Mesenchymal stem cell (in vitro differentiated cells and primary cell): ENCODE measurements at regions not wholly inside any gene's neighbourhood (a gene's known extent, or its start where the extent isn't known, plus 50 kb on each side); places are given as distances from the start of the nearest gene placed in this dataset.

ENCODE experiments used
- DNase-seq: peaks from one replicate; pipeline ENCODE4 v3.0.0-alpha.2; 2013
- H2AFZ ChIP-seq: one replicate; pipeline ENCODE4 v1.6.1; 2013; ENCODE audit warnings: low read depth, mild to moderate bottlenecking, control low read depth, inconsistent platforms, low read length, moderate library complexity
- H2AK5ac ChIP-seq: 2 replicates; pipeline ENCODE4 v1.6.1; 2013; ENCODE audit warnings: low read length, moderate library complexity, mild to moderate bottlenecking, inconsistent platforms; ENCODE audit not compliant: severe bottlenecking
- H2BK120ac ChIP-seq: one replicate; pipeline ENCODE4 v1.6.1; 2013; ENCODE audit warnings: low read depth, mild to moderate bottlenecking, inconsistent platforms, low read length, moderate library complexity
- H2BK12ac ChIP-seq, 2 experiments: one replicate each; pipeline ENCODE4 v1.6.1; 2013; ENCODE audit warnings: inconsistent platforms in 2 of 2, low read length in 2 of 2, mild to moderate bottlenecking in 2 of 2, moderate library complexity in 2 of 2, control low read depth in 1 of 2
- H2BK15ac ChIP-seq: one replicate; pipeline ENCODE4 v1.6.1; 2013; ENCODE audit warnings: mild to moderate bottlenecking, low read depth, inconsistent platforms; ENCODE audit not compliant: poor library complexity, severe bottlenecking
- H2BK5ac ChIP-seq: 2 replicates; pipeline ENCODE4 v1.6.1; 2013; ENCODE audit warnings: low read depth, mild to moderate bottlenecking, low read length, control low read depth, inconsistent platforms; ENCODE audit not compliant: poor library complexity, severe bottlenecking
- H3K14ac ChIP-seq, 2 experiments: one replicate each; pipeline ENCODE4 v1.6.1; 2013; ENCODE audit warnings: inconsistent platforms in 2 of 2, low read length in 2 of 2, control low read depth in 1 of 2, mild to moderate bottlenecking in 1 of 2, moderate library complexity in 1 of 2
- H3K18ac ChIP-seq, 2 experiments: one replicate each; pipeline ENCODE4 v1.6.1; 2013; ENCODE audit warnings: inconsistent platforms in 2 of 2, low read length in 2 of 2, control low read depth in 1 of 2, low read depth in 1 of 2, mild to moderate bottlenecking in 1 of 2
- H3K23ac ChIP-seq, 2 experiments: one replicate each; pipeline ENCODE4 v1.6.1; 2013; ENCODE audit warnings: inconsistent platforms in 2 of 2, low read length in 2 of 2, mild to moderate bottlenecking in 2 of 2, moderate library complexity in 2 of 2, control low read depth in 1 of 2
- H3K27ac ChIP-seq: 2 replicates; pipeline ENCODE4 v1.5.1; 2013; ENCODE audit warnings: mild to moderate bottlenecking, moderate library complexity, low read length, control low read depth, inconsistent platforms; ENCODE audit not compliant: poor library complexity, severe bottlenecking
- H3K27me3 ChIP-seq, 2 experiments: 2 replicates each; pipeline versions ENCODE4 v1.6.1 to v1.7.0; 2013; ENCODE audit warnings: low read length in 2 of 2, mild to moderate bottlenecking in 2 of 2, moderate library complexity in 2 of 2, control low read depth in 1 of 2, inconsistent platforms in 1 of 2; ENCODE audit not compliant: control insufficient read depth in 1 of 2, insufficient read depth in 1 of 2
- H3K36me3 ChIP-seq, 2 experiments: 2 replicates each; pipeline versions ENCODE4 v1.6.1 to v1.7.0; 2013; ENCODE audit warnings: low read length in 2 of 2, control low read depth in 1 of 2, inconsistent platforms in 1 of 2, low read depth in 1 of 2, mild to moderate bottlenecking in 1 of 2; ENCODE audit not compliant: insufficient read depth in 2 of 2, control insufficient read depth in 1 of 2
- H3K4ac ChIP-seq, 2 experiments: one replicate each; pipeline ENCODE4 v1.6.1; 2013; ENCODE audit warnings: inconsistent platforms in 2 of 2, low read length in 2 of 2, mild to moderate bottlenecking in 2 of 2, moderate library complexity in 2 of 2, control low read depth in 1 of 2, low read depth in 1 of 2
- H3K4me1 ChIP-seq: 2 replicates; pipeline ENCODE4 v1.6.1; 2013; ENCODE audit warnings: low read depth, low read length, control low read depth; ENCODE audit not compliant: control insufficient read depth, insufficient read depth
- H3K4me2 ChIP-seq: 2 replicates; pipeline ENCODE4 v1.6.1; 2013; ENCODE audit warnings: low read length, mild to moderate bottlenecking, inconsistent platforms; ENCODE audit not compliant: poor library complexity, severe bottlenecking
- H3K4me3 ChIP-seq, 2 experiments: 2 replicates each; pipeline versions ENCODE4 v1.5.1 to v1.7.0; 2013; ENCODE audit warnings: low read length in 2 of 2, mild to moderate bottlenecking in 2 of 2, control low read depth in 1 of 2, low read depth in 1 of 2; ENCODE audit not compliant: insufficient read depth in 1 of 2
- H3K79me1 ChIP-seq: replicated peaks from 2 replicates; pipeline ENCODE4 v1.6.1; 2013; ENCODE audit warnings: mild to moderate bottlenecking, control low read depth, low read length, inconsistent platforms; ENCODE audit not compliant: poor library complexity, severe bottlenecking
- H3K9ac ChIP-seq: 2 replicates; pipeline ENCODE4 v1.7.0; 2013; ENCODE audit warnings: mild to moderate bottlenecking, low read length, moderate library complexity
- H3K9me3 ChIP-seq: 2 replicates; pipeline ENCODE4 v1.7.0; 2013; ENCODE audit warnings: mild to moderate bottlenecking, low read length; ENCODE audit not compliant: control insufficient read depth
- H4K8ac ChIP-seq: one replicate; pipeline ENCODE4 v1.6.1; 2013; ENCODE audit warnings: inconsistent platforms, mild to moderate bottlenecking, low read length, moderate library complexity
- H4K91ac ChIP-seq: one replicate; pipeline ENCODE4 v1.6.1; 2013; ENCODE audit warnings: mild to moderate bottlenecking, low read length, inconsistent platforms
- WGBS: methylation state at CpG from one replicate; pipeline ENCODE4 v1.1.7; 2013; ENCODE audit warnings: mixed read lengths; 5-methylcytosine and 5-hydroxymethylcytosine counted together

DNA sequence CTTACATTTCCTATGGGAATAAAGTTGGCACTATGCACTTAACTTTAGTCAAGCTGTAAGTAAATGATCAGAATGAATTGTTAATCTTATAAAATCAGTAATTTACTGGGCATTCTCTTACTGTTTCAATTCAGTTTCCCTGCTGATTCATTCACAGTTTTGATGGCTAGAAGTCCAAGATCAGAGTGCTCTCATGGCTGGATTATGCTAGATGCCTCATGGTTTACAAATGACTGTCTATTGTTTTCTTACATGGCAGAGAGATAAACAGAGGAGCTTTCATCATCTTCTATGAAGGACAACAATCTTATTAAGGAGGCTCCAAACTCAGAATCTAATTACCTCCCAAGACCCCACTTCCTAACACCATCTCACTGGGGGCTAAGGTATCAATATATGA lies 135.1 kb upstream of the CARD18 start:
- Histone ChIP-seq H3K9me3 (no peaks in the 10 kb centered on the region), H3K23ac (no peak overlapping the region), H3K27me3 (no peaks in the 10 kb centered on the region), H2AFZ (no peak overlapping the region), H2BK12ac (no peak overlapping the region), H3K18ac (no peak overlapping the region), H3K4me2 (no peak overlapping the region), H3K9ac (no peak overlapping the region), H2AK5ac (no peak overlapping the region), H3K79me1 (no peaks in the 10 kb centered on the region), H3K14ac (no peak overlapping the region), H3K36me3 (no peaks in the 10 kb centered on the region), H3K27ac (no peak overlapping the region), H4K91ac (no peak overlapping the region), H2BK120ac (no peak overlapping the region), H2BK15ac (no peak overlapping the region), H3K4ac (no peak overlapping the region), H4K8ac (no peak overlapping the region), H3K4me1 (no peaks in the 10 kb centered on the region), H3K4me3 (no peak overlapping the region), H2BK5ac (no peak overlapping the region)
- no peak for DNase-seq

DNA sequence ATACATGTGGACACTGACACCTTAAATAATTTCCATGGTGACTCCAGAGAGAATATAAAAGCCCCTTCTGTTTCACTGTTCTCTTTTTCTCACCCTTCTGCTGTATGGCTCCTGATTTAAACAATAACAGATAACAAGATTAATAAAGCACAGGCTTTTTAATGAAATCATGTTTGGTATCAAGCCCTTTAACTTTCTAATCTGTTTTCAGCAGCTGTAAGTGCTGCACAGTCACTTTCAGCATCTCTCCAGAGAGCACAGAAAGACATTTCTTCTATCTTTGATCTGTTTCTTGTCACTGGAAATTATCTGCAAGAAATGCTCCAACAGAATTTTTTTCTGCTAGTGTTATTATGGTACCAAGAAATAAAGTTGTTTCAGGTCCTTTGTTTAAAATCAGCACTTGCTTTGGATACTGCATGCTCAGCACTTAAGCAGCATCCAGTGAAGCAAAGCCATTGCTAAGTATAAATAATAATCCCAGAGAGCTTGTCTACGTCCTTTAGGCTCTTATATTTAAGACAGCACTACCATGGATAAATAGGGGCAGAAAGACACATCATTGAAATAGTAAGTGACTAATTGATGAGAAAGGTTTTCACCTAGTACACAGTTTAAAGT lies 134.2 kb upstream of the CARD18 start:
- H3K79me1 ChIP-seq, result no peaks in the 10 kb centered on the region
- H3K23ac ChIP-seq, result no peak overlapping the region
- no peak overlapping the region for H3K4ac ChIP-seq
- H3K9ac ChIP-seq, result no peak overlapping the region
- no peaks in the 10 kb centered on the region for H3K27me3 ChIP-seq
- H3K4me3 ChIP-seq, result no peak overlapping the region
- no peaks in the 10 kb centered on the region for H3K9me3 ChIP-seq
- no peak for DNase-seq
- no peak overlapping the region for H2BK5ac ChIP-seq
- H3K18ac ChIP-seq, result no peak overlapping the region
- no peaks in the 10 kb centered on the region for H3K4me1 ChIP-seq
- H2AFZ ChIP-seq, result no peak overlapping the region
- H2BK15ac ChIP-seq, result no peak overlapping the region
- no peak overlapping the region for H4K8ac ChIP-seq
- 100% methylated on average over 1 of the region's 1 CpG for WGBS
- H2BK12ac ChIP-seq, result no peak overlapping the region
- no peak overlapping the region for H2BK120ac ChIP-seq
- H2AK5ac ChIP-seq, result no peak overlapping the region
- H3K14ac ChIP-seq, result no peak overlapping the region
- no peak overlapping the region for H3K4me2 ChIP-seq
- no peak overlapping the region for H4K91ac ChIP-seq
- no peaks in the 10 kb centered on the region for H3K36me3 ChIP-seq
- no peak overlapping the region for H3K27ac ChIP-seq

DNA sequence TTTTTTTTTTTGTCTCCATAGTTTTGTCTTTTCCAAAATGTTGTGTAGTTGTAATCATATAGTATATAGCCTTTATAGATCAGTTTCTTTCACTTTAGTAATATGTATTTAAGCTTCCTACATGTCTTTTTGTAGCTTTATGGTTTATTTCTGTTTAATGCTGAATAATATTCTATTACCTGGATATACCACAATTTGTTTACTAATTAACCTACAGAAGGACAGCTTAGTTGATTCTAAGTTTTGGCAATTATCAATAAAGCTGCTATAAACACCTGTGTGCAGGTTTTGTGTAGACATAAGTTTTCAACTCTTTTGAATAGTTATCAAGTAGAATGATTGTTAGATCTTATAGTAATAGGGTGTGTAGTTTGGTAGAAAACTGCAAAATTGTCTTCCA lies 130.3 kb upstream of the CARD18 start:
- Histone ChIP-seq H3K79me1 (no peaks in the 10 kb centered on the region), H3K9me3 (no peaks in the 10 kb centered on the region), H3K4me1 (no peaks in the 10 kb centered on the region), H3K27me3 (no peaks in the 10 kb centered on the region), H2BK120ac (no peak overlapping the region), H3K23ac (no peak overlapping the region), H3K14ac (no peak overlapping the region), H2AFZ (no peak overlapping the region), H3K4me3 (no peak overlapping the region), H4K91ac (no peak overlapping the region), H2AK5ac (no peak overlapping the region), H3K9ac (no peak overlapping the region), H3K18ac (no peak overlapping the region), H4K8ac (no peak overlapping the region), H2BK5ac (no peak overlapping the region), H2BK12ac (no peak overlapping the region), H3K4me2 (no peak overlapping the region), H3K27ac (no peak overlapping the region), H2BK15ac (no peak overlapping the region), H3K4ac (no peak overlapping the region), H3K36me3 (no peaks in the 10 kb centered on the region)
- no peak for DNase-seq

DNA sequence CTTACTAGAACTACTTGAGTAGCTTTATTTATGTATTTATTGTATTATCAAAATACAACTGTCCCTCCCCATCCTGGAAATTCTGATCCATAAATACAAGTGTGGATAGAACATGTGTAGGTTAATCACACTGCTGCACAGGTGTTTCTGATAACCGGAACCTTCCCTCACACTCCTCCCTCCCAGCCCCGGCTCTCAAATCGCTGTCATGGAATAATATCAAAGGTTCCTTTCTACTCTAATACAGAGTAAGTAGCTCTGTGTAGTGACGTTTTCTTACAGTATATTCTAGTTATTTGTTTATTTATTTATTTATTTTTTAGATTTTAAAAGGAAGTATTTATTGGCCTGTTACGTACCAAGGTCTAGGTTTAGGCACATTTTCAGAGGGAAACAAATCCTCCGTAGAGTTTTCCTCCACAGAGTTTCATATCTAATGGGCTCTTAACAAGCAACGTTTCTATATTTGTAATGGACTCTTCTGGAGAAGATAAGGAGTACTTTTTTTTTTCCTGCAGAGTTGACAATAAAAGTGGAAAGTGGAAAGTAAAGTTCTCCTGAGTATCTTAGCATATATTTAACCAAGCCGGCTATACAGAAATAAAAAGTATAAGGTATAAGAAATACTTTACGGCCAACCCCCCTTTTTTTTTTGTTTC lies 129.0 kb upstream of the CARD18 start:
- no peaks in the 10 kb centered on the region for H3K9me3 ChIP-seq
- no peak overlapping the region for H4K8ac ChIP-seq
- H3K4me2 ChIP-seq, result no peak overlapping the region
- H2BK5ac ChIP-seq, result no peak overlapping the region
- H3K79me1 ChIP-seq, result no peaks in the 10 kb centered on the region
- H3K27me3 ChIP-seq, result no peaks in the 10 kb centered on the region
- no peak overlapping the region for H3K23ac ChIP-seq
- no peak overlapping the region for H2AFZ ChIP-seq
- H3K4ac ChIP-seq, result no peak overlapping the region
- no peak overlapping the region for H2BK12ac ChIP-seq
- no peak overlapping the region for H4K91ac ChIP-seq
- no peak for DNase-seq
- H3K27ac ChIP-seq, result no peak overlapping the region
- H3K36me3 ChIP-seq, result no peaks in the 10 kb centered on the region
- no peaks in the 10 kb centered on the region for H3K4me1 ChIP-seq
- no peak overlapping the region for H2AK5ac ChIP-seq
- 91% methylated on average over 3 of the region's 9 CpGs for WGBS
- H3K18ac ChIP-seq, result no peak overlapping the region
- H3K4me3 ChIP-seq, result no peak overlapping the region
- H2BK120ac ChIP-seq, result no peak overlapping the region
- no peak overlapping the region for H3K9ac ChIP-seq
- H2BK15ac ChIP-seq, result no peak overlapping the region
- H3K14ac ChIP-seq, result no peak overlapping the region
